ENCODE measurements at regions not wholly inside any gene's neighbourhood (a gene's known extent, or its start where the extent isn't known, plus 50 kb on each side); places are given as distances from the start of the nearest gene placed in this dataset.
A peak's percentile ranks its signal among the peaks of the same experiment; 100 is the strongest.

DNA sequence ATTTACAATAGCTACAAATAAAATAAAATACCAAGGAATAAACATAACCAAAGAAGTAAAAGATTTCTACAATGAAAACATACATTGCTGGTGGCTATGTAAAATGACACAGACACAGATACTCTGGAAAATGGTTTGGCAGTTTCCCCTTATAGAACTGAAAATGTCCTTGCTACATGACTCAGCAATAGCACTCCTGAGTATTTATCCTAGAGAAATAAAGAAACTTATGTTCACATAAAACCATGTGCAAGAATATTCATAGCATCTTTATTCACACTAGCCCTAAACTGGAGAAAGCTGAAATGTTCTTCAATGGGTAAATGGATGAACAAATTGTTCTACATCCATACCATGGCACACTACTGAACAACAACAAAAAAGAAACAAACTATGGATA is 100.2 kb upstream of the RFC3 start:
- intact Hi-C loops (cut with micrococcal nuclease): no loop called here
- ATAC-seq (no peak), DNase-seq (no peak)

- DNase-seq (no peak), ATAC-seq (peak; percentile 73)
- intact Hi-C loops (cut with micrococcal nuclease): loop anchor here (2.0 kb wide), 1 partner anchor 175 kb away; no protein-coding TSS in a partner anchor
Observed at GRCh38 chr13:33721724-33722123, 96.2 kb upstream of the RFC3 start.

GRCh38 chr13:33722216-33722915 is 95.6 kb upstream of the RFC3 start:
- no peak for DNase-seq
- peak; percentile 17 for ATAC-seq
- intact Hi-C loops (cut with micrococcal nuclease): no loop called here

GRCh38 chr13:33723365-33723764 is 94.6 kb upstream of the RFC3 start:
- ATAC-seq: no peak
- intact Hi-C loops (cut with micrococcal nuclease): no loop called here
- no peak for DNase-seq

- ATAC-seq (peak; percentile 85), DNase-seq (peak; percentile 65)
- intact Hi-C loops (cut with micrococcal nuclease): no loop called here
Observed at GRCh38 chr13:33723772-33724435, 94.0 kb upstream of the RFC3 start.

- ATAC-seq: no peak
- intact Hi-C loops (cut with micrococcal nuclease): loop anchor here (5.0 kb wide), 1 partner anchor 1138 kb away; the partner anchor contains the start of gene PDS5B
- DNase-seq: no peak
Observed at GRCh38 chr13:33725340-33725739, 92.6 kb upstream of the RFC3 start.

DNA sequence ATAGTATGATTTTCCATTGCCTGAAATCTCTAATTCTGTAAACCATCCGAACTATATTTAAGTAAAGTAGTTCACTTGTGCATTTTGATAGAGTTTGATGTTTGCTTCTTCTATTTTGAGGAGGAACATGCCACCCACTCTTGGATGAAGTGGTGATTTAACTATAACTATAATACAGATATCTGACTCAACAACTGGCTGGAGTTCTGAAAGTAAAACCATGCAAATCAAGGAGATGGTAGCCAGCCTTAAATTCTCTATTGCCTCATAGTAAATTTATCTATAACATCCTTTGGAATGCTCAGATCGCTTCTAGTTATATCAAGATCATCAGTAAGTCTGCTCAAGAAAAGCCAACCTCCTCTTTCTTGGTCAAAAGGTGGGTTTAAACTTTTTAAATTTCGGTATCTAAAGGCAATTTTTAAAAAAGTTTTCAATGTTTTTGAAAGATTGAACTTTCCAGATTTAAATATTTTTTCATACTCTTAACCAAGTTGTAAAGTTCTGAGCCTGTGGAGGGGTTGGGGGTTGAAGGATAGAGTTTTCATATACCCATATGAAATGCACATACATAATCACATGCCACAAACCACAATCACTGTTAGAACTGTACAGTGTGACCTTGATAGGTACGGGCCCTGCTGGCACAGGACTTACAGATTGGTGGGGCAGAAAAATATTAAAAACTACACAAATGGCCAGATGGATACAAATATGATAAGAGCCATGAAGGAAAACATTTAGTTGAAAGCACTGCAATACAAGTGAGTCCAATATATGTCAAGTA is 90.5 kb upstream of the RFC3 start:
- ATAC-seq (no peak), DNase-seq (no peak)
- intact Hi-C loops (cut with micrococcal nuclease): loop anchor here (5.0 kb wide), 1 partner anchor 1140 kb away; the partner anchor contains the start of gene PDS5B

- intact Hi-C loops (cut with micrococcal nuclease): loop anchor here (5.0 kb wide), 1 partner anchor 1141 kb away; the partner anchor contains the start of gene PDS5B
- peak; percentile 65 for DNase-seq
- peak; percentile 73 for ATAC-seq
Observed at GRCh38 chr13:33728271-33729037, 89.5 kb upstream of the RFC3 start.

GRCh38 chr13:33730147-33730546 is 87.8 kb upstream of the RFC3 start:
- intact Hi-C loops (cut with micrococcal nuclease): no loop called here
- DNase-seq (no peak), ATAC-seq (peak; percentile 47)

GRCh38 chr13:33730619-33731018 is 87.3 kb upstream of the RFC3 start:
- ATAC-seq: no peak
- DNase-seq: no peak
- intact Hi-C loops (cut with micrococcal nuclease): no loop called here

DNA sequence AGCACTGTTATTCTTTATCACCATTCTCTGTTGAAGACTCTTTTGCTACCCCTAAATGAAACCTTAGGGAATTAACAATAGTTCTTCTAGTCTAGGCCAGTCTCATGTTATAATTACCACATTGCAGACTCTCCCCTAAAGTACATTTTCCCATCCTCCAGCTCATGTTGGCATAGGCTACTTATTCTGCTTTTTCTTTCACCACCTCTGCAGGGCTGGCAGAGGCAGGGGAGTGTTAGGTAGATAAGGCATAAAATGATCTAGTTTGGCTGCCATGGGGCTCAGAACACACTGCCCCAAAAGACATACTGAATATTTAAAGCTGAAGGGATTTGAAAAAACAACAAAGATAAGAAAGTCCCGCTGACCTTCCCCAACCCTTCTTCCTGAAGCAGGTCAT is 82.7 kb upstream of the RFC3 start:
- intact Hi-C loops (cut with micrococcal nuclease): no loop called here
- no peak for DNase-seq
- peak; percentile 64 for ATAC-seq

DNA sequence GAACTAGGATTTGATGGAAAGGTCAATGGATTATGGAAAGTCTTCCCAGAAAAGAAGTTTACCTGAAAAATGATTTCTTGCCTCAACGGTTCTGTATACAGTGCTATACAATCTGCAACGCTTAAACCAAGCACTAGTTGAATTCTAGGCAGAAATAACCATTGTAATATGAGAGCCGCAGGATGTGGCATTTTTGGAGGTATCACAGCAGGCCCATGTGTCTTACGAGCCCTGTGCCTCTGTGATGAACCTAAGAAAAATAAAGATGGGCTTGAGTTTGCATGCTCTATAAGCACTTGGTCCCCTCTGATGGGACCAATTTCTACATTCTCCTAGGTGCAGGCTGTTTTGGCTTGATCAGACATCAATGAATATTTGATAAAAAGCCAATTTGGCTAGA is 78.7 kb upstream of the RFC3 start:
- intact Hi-C loops (cut with micrococcal nuclease): no loop called here
- no peak for DNase-seq
- no peak for ATAC-seq

DNA sequence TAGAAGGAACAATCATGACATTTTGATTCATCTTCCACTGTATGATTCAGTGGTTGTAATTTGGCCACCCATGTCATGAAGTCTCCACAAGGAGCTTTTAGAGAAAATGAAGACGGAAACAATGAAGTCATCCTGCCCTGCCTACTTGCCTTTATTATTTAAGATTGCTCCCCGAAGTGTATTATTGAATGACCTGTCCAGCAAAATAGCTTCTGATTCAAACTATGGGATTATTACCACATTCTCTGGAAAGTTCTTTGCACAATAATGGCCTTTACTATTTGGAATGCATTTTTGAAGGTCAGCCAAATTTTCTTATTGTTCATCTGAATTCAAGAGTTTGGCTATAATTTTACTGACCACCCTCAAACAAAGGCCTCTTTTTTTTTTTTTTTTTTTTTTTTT is 77.8 kb upstream of the RFC3 start:
- intact Hi-C loops (cut with micrococcal nuclease): no loop called here
- ATAC-seq (peak; percentile 31), DNase-seq (no peak)

DNA sequence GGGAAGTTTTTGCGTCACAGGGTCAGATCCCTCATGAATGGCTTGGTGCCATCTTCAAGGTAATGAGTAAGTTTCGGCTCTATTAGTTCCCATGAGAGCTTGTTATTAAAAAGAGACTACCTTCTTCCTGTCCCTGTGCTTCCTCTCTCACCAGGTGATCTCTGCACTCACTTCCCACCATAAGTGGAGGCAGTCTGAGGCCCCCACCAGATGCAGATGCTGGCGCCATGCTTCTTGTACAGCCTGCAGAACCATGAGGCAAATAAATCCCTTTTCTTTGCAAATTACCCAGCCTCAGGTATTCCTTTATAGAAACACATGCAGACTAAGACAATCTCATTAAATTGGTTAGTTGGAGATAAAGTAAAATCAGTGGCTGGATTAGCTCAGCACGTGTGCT is 75.6 kb upstream of the RFC3 start:
- intact Hi-C loops (cut with micrococcal nuclease): no loop called here
- DNase-seq (no peak), ATAC-seq (no peak)

- intact Hi-C loops (cut with micrococcal nuclease): no loop called here
- DNase-seq (no peak), ATAC-seq (peak; percentile 20)
Observed at GRCh38 chr13:33743438-33744368, 74.2 kb upstream of the RFC3 start.

DNA sequence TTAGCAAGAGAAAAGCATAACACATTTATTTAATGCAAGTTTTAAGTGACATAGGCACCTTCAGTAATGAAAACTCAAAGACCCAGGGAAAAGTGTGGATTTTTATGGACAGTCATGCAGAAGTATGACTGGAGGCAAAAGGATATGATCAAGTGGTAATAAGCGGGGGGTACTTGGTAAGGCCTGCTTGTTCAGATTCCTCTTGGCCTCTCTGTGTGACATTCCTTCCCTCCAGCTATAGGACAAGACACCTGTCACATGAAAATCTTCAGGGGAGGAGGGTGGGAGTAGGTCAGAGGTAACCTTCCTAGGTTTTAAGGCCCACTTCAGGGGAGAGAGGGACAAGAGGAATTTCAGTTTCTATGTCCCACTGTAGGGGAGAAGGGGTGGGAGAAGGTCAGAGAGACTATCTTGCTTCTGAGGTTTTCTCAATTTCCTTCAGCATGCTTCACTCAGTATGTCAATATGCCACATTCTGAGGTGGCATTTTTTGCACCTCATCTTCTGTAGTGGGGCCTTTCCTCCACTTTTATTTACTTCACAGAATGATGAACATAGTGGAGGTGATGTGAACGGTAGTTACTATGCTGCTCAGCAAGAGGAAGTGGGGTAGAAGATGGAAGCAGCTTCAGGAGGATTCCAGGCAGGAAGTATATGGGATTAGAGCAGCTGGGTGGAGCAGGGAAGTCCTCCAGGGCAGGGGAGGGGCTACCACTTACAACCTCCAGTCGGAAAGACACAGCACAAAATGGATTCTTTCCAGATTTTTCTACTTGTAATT is 73.2 kb upstream of the RFC3 start:
- intact Hi-C loops (cut with micrococcal nuclease): no loop called here
- ATAC-seq: peak; percentile 44
- DNase-seq: no peak
